Left lung (tissue), 4 donors: ENCODE measurements at regions not wholly inside any gene's neighbourhood (a gene's known extent, or its start where the extent isn't known, plus 50 kb on each side); places are given as distances from the start of the nearest gene placed in this dataset.

Experiments
- ATAC-seq: fragments of 200-7000 bp; cut with Tn5 transposase; one replicate; pipeline ENCODE4 v1.9.1; 2020; ENCODE audit warnings: moderate library complexity
- DNase-seq, 4 donors: peaks; one replicate each; pipeline ENCODE4 v3.0.0-alpha.2; 2013 to 2020
- H3K27ac ChIP-seq, 2 donors: fragments of 200-600 bp; sonication (generic) in 1 of 2; one replicate each; pipeline versions ENCODE4 v1.5.0 to v1.8.0; 2020 to 2021
- H3K27me3 ChIP-seq, 2 donors: fragments of 200-600 bp; sonication (generic) in 1 of 2; one replicate each; pipeline versions ENCODE4 v1.5.0 to v1.8.0; 2020 to 2021
- H3K36me3 ChIP-seq, 2 donors: fragments of 200-600 bp; sonication (generic) in 1 of 2; one replicate each; pipeline versions ENCODE4 v1.5.0 to v1.8.0; 2020 to 2021
- H3K4me1 ChIP-seq, 2 donors: fragments of 200-600 bp; one replicate each; pipeline ENCODE4 v1.8.0; 2021
- H3K4me3 ChIP-seq, 2 donors: fragments of 200-600 bp; sonication (generic) in 1 of 2; one replicate each; pipeline versions ENCODE4 v1.5.0 to v1.8.0; 2020 to 2021; ENCODE audit warnings: mild to moderate bottlenecking in 1 of 2
- H3K9me3 ChIP-seq, 2 donors: fragments of 200-600 bp; sonication (generic) in 1 of 2; one replicate each; pipeline versions ENCODE4 v1.5.0 to v1.8.0; 2020 to 2021
- CTCF ChIP-seq, 2 donors: fragments of 200-600 bp; sonication (generic) in 1 of 2; IDR thresholded peaks; one replicate each; pipeline versions ENCODE4 v1.5.0 to v1.8.0; 2021; ENCODE audit warnings: antibody characterized with exemption in 2 of 2
- intact Hi-C, 2 donors: fragments of 100-400 bp; cut with DNase I; formaldehyde crosslinking; loops; one replicate each; pipeline versions ENCODE4 v1.11.2 to v1.14.2; 2022
- donor health status: DM: no; HTN: yes; CAD: no.
- donor health status: DM: no; HTN: no; CAD: no.

- intact Hi-C loops = no loop called here
- H3K9me3 ChIP-seq = peaks cover 0 to 4% of the 10 kb centered on the region in 2 donors
- ATAC-seq = no peak
- TF ChIP-seq CTCF (IDR thresholded peaks at IDR 0.05) = no peak
- H3K36me3 ChIP-seq = no peaks in the 10 kb centered on the region
- no peak overlapping the region for H3K4me3 ChIP-seq
- no peaks in the 10 kb centered on the region for H3K4me1 ChIP-seq
- H3K27ac ChIP-seq = no peak overlapping the region
- no peak for DNase-seq
- no peaks in the 10 kb centered on the region for H3K27me3 ChIP-seq
Measured at GRCh38 chr14:98408713-98409112, 863.3 kb downstream of the BCL11B start.

GRCh38 chr14:98411154-98411553, 860.8 kb downstream of the BCL11B start:
- H3K27ac ChIP-seq = no peak overlapping the region
- intact Hi-C loops = no loop called here
- H3K36me3 ChIP-seq = no peaks in the 10 kb centered on the region
- H3K9me3 ChIP-seq = peaks cover 0 to 4% of the 10 kb centered on the region in 2 donors
- no peaks in the 10 kb centered on the region for H3K4me1 ChIP-seq
- no peak for ATAC-seq
- no peak for DNase-seq
- TF ChIP-seq CTCF (IDR thresholded peaks at IDR 0.05) = no peak
- no peak overlapping the region for H3K4me3 ChIP-seq
- H3K27me3 ChIP-seq = no peaks in the 10 kb centered on the region

- Histone ChIP-seq H3K27ac (no peak overlapping the region), H3K36me3 (no peaks in the 10 kb centered on the region), H3K4me1 (no peaks in the 10 kb centered on the region), H3K27me3 (no peaks in the 10 kb centered on the region), H3K4me3 (no peak overlapping the region), H3K9me3 (peaks cover 0 to 4% of the 10 kb centered on the region in 2 donors)
- TF ChIP-seq CTCF (IDR thresholded peaks at IDR 0.05) = no peak
- DNase-seq (no peak), ATAC-seq (no peak)
- intact Hi-C loops = no loop called here
Measured at GRCh38 chr14:98412431-98412830, 859.6 kb downstream of the BCL11B start.

GRCh38 chr14:98415766-98416165, 856.2 kb downstream of the BCL11B start:
- Histone ChIP-seq H3K27ac (no peak overlapping the region), H3K9me3 (peaks cover 0 to 4% of the 10 kb centered on the region in 2 donors), H3K4me3 (no peak overlapping the region), H3K4me1 (no peaks in the 10 kb centered on the region), H3K36me3 (no peaks in the 10 kb centered on the region), H3K27me3 (no peaks in the 10 kb centered on the region)
- DNase-seq = no peak
- ATAC-seq = no peak
- intact Hi-C loops = no loop called here
- no peak for TF ChIP-seq CTCF (IDR thresholded peaks at IDR 0.05)

- intact Hi-C loops = no loop called here
- ATAC-seq = no peak
- TF ChIP-seq CTCF (IDR thresholded peaks at IDR 0.05) = no peak
Measured at GRCh38 chr14:98417001-98417400, 855.0 kb downstream of the BCL11B start.

More at GRCh38 chr14:98417001-98417400, 855.0 kb downstream of the BCL11B start:
- Histone ChIP-seq H3K27ac (no peak overlapping the region), H3K36me3 (no peaks in the 10 kb centered on the region), H3K27me3 (no peaks in the 10 kb centered on the region), H3K9me3 (no peaks in the 10 kb centered on the region), H3K4me1 (no peaks in the 10 kb centered on the region), H3K4me3 (no peak overlapping the region)
- no peak for DNase-seq
